ENCODE measurements at regions not wholly inside any gene's neighbourhood (a gene's known extent, or its start where the extent isn't known, plus 50 kb on each side); places are given as distances from the start of the nearest gene placed in this dataset.
"Not testable (repeated sequence)": the region's sequence is repeated elsewhere in the genome, so short reads cannot be mapped to it uniquely, and the experiment has no call there.

DNA sequence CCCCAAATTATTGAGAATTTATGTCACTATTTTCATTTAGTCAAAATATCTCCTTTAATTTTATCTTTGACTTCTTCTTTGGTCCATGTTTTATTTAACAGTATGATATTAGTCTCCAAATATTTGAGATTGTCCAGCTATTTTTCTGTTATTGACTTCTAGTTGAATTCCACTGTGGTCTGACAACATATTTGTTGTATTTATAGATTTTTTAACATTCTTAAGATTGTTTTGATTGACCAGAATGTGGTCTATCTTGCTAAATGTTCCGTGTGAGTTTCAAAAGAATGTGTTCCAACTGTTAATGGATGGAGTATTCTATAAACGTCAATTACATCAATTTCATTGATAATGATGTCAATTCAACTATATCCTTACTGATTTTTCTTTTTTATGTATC is 1452.1 kb downstream of the SUCLG1 start:
- DNase-seq, result no peak

- DNase-seq, result no peak
Measured at GRCh38 chr2:83003555-83003954, 1455.5 kb downstream of the SUCLG1 start.

DNA sequence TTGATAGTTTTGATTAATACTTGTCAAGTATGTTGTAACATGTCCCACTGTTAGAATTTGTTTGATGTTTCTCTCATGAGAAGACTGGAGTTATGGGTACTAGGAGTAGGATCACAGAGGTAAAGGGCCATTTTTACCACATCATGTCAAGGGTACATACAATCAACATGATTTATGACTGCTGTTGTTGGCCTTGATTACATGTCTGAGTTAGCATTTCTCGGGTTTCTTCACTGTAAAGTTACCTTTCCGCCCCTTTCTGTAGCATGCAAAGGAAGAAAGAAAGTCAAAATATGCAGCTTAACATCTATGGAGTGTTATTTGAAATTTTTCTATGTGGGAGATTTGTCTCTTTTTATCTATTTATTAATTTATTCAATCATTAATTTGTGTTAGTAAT is 1456.4 kb downstream of the SUCLG1 start:
- DNase-seq, result no peak

GRCh38 chr2:82998781-82999180 is 1460.3 kb downstream of the SUCLG1 start:
- no peak for DNase-seq

DNA sequence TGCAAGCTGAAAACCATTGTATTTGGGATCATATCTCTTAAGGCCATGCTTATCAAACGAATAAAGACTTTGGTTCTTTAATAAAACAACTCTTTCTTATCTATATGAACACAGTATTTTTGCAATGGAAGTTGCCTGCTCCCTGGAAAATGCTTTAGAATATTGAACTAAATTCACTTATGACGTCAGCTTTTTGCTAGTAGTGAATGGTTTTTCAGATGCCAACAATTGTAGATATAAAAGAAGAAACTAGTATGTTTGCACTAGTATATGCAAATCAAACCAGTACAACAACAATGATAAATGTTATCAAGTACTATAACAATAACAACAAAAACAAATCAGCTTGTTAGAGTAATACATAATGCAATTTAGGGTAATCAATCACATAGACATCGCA is 1462.9 kb downstream of the SUCLG1 start:
- no peak for DNase-seq

- no peak for DNase-seq
Measured at GRCh38 chr2:82994151-82994550, 1464.9 kb downstream of the SUCLG1 start.

- no peak for DNase-seq
Measured at GRCh38 chr2:82993609-82994008, 1465.5 kb downstream of the SUCLG1 start.

DNA sequence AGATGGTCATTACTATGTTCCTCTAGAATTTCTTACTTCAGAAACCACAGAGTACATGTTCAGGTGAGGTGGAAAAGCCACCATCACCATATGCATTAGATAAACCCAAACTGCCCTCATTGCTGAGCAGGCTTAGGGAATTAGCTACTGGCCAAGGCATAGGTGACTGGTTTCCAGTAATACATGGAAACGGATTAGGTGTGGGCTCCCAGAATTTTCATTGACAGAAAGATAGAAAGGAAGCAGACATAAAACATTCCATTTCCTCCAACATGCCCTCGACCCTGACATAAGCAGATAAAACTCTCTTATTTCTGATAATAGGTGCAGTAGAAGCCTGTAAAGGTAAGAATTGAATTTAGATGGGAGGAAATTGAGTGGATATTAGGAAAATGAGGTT is 1466.1 kb downstream of the SUCLG1 start:
- DNase-seq, result no peak

- DNase-seq, result not testable (repeated sequence)
Measured at GRCh38 chr2:82987706-82988105, 1471.4 kb downstream of the SUCLG1 start.

DNA sequence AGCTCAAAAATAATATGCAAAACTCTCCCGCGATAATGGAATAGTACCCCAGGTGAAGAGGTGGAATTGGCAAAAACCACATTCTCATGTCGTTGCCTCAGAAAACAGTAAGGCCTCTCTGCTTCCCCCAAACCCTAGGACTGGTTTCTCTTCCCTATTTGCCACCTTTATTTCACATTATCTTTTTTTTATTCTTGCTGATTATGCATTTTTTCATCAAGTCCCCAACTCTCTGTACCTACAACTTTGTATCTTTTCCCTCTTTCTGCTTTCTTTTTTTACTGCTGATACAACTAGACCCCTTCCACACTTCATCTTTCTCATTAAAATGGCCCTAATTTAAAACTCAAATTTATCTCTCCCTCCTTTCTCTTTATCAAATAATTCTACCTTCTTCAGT is 1472.2 kb downstream of the SUCLG1 start:
- no peak for DNase-seq

DNA sequence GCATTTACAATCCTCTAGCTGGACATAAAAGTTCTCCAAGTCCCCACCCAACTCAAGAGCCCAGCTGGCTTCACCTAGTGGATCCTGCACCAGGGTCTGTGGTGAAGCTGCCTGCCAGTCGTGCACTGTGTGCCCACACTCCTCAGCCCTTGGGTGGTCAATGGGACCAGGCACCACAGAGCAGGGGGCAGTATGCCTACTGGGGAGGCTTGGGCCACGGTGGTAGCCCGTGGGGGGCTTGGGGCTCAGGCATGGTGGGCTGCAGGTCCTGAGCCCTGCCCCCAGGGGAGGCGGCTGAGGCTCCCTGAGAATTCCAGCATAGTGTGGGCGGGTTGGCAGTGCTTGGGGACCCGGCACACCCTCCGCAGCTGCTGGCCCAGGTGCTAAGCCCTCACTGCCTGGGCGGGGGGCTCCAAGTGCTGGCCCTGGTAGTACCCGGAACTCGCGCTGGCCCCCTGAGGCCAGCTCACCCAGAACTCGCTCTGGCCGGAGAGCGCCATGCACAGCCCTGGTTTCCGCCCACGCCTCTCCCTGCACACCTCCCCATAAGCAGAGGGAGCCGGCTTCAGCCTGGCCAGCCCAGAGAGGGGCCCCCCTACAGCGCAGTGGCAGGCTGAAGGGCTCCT is 1473.4 kb downstream of the SUCLG1 start:
- DNase-seq, result no peak

- DNase-seq, result no peak
Measured at GRCh38 chr2:82968358-82968757, 1490.7 kb downstream of the SUCLG1 start.

- no peak for DNase-seq
Measured at GRCh38 chr2:82964341-82964740, 1494.7 kb downstream of the SUCLG1 start.

GRCh38 chr2:82959727-82960126 is 1499.4 kb downstream of the SUCLG1 start:
- no peak for DNase-seq

DNA sequence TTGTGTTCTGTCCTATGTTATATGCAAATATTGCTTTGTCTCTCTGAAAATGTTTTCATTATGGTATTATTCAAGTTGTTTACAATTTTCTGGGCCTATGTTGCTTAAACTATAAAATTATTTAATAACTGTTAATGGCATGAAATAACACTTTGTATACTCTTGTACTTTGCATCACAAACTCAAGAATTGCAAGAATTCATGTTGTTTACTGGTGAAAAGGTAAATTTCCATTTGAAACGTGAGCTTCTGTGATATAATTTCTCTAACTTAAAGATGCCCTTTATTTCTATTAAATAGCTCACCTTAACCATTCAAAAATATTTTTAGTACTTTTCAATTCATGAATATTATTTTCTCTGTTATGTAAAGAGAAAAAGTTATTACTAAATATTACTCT is 1504.2 kb downstream of the SUCLG1 start:
- DNase-seq, result no peak

GRCh38 chr2:82939211-82939610 is 1519.9 kb downstream of the SUCLG1 start:
- DNase-seq, result peak in 1 of 2 experiments; percentile 13

DNA sequence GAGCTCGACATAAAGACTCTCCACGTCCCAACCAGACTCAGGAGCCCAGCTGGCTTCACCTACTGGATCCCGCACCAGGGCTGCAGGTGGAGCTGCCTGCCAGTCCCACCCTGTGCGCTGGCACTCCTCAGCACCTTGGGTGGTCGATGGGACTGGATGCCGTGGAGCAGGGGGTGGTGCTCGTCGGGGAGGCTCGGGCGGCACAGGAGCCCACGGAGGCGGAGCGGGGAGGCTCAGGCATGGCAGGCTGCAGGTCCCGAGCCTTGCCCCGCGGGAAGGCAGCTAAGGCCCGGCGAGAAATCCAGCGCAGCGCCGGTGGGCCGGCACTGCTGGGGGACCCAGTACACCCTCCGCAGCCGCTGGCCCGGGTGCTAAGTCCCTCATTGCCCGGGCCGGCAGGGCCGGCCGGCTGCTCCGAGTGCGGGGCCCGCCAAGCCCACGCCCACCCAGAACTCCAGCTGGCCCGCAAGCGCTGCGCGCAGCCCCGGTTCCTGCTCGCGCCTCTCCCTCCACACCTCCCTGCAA is 1520.7 kb downstream of the SUCLG1 start:
- DNase-seq, result not testable (repeated sequence)

DNA sequence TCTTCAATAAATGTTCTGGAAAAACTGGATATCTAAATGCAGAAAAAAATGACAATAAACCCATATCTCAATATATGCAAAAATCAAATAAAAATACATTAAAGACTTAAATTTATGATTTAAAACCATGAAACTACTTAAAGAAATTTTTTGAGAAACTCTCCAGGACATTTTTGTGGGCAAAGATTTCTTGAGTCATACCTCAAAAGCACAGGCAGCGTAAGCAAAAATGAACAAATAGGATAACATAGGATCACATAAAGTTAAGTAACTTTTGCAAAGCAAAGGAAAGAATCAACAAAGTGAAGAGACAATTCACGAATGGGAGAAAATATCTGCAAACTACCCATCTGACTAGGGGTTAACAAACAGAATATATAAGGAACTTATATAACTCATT is 1545.5 kb downstream of the SUCLG1 start:
- no peak for DNase-seq

DNA sequence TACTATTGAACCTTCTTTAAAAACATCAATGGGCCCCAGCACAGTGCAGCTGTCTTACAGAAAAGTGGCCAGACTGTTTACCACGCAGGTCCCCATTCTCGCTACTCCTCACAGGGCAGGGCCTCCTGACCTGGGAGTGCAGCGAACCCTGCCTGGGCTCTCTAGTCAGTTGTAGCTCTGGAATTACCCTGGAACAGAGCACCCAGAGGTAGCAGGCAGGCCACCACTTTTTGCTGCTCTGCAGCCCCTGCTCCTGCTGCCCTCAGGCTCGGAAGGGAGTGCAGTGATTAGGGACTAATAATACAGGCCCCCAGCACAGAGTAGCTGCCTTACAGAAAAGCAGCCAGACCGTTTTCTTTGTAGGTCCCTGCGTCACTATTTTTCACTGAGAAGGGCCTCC is 1563.0 kb downstream of the SUCLG1 start:
- DNase-seq, result no peak

DNA sequence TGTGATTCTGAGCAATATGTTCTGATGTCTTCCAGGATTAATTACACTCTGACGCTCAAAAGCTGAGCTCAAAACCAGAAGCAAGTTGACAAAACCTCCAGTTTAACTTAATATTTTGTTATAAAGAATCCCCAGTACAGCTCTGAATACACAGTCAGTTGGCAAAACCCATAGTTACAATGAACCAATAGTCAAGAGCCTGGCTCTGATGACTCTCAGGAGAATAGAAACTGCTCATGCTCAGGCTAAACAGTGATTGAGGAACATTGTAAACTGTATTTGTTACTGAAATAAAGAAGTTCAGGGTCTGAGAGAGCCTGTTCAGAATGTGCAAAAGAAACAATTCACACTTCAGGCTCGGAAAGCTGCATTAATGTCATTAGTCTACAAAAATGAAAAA is 1565.9 kb downstream of the SUCLG1 start:
- no peak for DNase-seq

- no peak for DNase-seq
Measured at GRCh38 chr2:82879803-82880202, 1579.3 kb downstream of the SUCLG1 start.

DNA sequence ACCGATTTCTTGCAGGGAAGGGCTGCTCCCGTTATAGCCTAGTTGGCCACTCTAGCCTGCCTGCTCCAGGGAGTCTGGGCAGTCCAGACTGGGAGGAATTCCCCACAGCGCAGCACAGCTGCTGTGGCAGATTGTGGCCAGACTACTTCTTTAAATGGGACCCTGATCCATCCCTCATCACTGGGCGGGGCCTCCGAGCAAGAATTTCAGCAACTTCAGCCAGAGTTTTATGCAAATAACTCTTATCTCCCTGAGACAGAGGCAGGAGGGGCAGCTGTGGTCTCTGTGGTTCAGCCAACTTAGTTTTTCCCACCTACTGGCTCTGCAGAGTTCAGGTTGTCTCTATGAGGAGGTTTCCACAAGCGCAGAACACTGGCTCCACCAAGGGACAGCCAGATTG is 1583.2 kb downstream of the SUCLG1 start:
- peak; percentile 49 to 72 for DNase-seq

DNA sequence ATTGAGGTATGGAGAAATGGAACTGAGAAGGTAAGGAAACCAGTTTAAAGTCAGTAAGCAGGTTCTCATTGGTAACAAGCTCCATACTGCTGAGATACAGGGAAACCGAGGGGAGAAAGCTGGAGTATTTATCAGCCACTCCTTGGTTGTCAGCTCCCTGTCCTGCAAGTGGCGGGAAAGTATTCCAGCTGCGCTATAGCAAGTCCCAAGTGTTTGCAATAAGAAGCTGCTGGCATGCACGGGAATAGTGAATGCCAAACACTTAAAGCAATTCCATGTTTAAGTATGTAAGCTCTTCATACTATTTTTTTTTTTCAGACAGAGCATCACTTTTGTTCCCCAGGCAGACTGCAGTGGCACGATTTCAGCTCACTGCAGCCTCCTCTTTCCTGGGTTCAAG is 1601.1 kb downstream of the SUCLG1 start:
- no peak for DNase-seq

DNA sequence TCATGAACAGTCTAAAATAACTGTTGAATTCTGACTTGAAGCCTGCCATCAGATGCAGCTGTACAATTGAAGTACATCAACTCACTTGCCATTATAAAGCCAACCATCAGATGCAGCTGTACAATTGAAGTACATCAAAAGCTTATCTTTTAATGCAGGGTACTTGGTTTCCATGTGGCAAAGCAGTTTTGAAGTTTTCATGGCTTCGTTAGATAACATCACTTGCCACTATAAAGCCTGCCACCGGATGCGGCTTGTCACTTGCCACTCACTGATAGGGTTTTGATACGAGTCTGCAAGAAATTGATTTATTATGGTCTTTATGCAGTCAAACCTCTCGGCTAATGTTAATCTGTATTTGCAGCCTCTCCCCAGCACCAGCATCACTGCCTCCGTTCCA is 1605.8 kb downstream of the SUCLG1 start:
- no peak for DNase-seq

- DNase-seq, result no peak
Measured at GRCh38 chr2:82852787-82853186, 1606.3 kb downstream of the SUCLG1 start.

Measured in NCI-H524 (cell line).